AG09319 (cell line): ENCODE measurements at regions not wholly inside any gene's neighbourhood (a gene's known extent, or its start where the extent isn't known, plus 50 kb on each side); places are given as distances from the start of the nearest gene placed in this dataset.

Experiments used
- DNase-seq: peaks from one replicate; pipeline ENCODE4 v3.0.0-alpha.2; 2010; ENCODE audit warnings: low read depth; ENCODE audit errors: extremely low read depth
- TF ChIP-seq, protein P1 (sequence below): IDR thresholded peaks from 2 replicates; pipeline ENCODE4 v1.5.1; 2011; ENCODE audit warnings: low read depth, mild to moderate bottlenecking, inconsistent platforms, low read length, moderate library complexity

GRCh38 chr15:77821959-77822256 is 189.2 kb upstream of the LINGO1 start:
- no peak for DNase-seq
- TF ChIP-seq, protein P1, sequence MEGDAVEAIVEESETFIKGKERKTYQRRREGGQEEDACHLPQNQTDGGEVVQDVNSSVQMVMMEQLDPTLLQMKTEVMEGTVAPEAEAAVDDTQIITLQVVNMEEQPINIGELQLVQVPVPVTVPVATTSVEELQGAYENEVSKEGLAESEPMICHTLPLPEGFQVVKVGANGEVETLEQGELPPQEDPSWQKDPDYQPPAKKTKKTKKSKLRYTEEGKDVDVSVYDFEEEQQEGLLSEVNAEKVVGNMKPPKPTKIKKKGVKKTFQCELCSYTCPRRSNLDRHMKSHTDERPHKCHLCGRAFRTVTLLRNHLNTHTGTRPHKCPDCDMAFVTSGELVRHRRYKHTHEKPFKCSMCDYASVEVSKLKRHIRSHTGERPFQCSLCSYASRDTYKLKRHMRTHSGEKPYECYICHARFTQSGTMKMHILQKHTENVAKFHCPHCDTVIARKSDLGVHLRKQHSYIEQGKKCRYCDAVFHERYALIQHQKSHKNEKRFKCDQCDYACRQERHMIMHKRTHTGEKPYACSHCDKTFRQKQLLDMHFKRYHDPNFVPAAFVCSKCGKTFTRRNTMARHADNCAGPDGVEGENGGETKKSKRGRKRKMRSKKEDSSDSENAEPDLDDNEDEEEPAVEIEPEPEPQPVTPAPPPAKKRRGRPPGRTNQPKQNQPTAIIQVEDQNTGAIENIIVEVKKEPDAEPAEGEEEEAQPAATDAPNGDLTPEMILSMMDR, result no peak

GRCh38 chr15:77821188-77821958 is 188.7 kb upstream of the LINGO1 start:
- DNase-seq, result peak; percentile 12
- TF ChIP-seq, protein P1, result peak; percentile 85

GRCh38 chr15:77819851-77820728 is 187.4 kb upstream of the LINGO1 start:
- TF ChIP-seq, protein P1, result peak; percentile 6
- no peak for DNase-seq

DNA sequence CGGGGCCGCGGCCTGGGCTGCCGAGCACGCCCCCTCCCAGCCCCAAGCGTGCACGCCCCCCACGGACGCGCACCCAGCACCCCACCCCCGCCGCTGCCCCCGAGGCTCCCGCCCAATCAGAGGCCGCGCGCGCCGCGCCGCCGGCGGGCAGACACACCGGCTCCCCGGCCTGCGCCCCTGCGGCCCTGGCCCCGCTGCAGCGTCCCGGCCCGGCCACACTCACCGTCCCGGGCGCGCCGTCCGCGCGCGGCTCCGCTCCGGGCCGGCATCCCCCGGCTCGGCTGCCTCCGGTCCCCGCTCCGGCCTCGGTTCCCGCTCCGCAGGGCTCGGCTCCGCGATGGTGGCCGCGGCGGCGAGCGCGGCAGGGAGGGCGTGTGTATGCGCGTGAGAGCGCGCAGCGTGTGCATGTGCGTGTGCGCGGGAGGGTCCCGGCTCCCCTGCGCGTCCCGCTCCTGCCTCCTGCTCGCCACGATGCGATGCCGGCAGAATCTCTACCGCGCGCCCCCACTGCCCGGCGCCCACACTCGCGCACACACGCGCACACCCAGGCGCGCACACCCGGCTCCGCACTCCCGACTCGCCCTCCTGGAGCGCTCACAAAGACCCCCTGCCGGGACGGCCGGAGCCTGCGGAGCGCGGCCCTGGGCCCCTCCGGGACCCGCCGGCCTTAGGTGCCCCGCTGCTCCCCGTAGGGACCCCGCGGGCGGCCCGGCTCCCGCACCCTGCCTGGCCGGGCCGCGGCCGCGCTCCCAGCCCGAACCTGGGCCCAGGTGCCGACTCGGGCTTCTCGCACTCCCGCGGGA is 186.5 kb upstream of the LINGO1 start:
- TF ChIP-seq, protein P1, result no peak
- DNase-seq, result no peak

DNA sequence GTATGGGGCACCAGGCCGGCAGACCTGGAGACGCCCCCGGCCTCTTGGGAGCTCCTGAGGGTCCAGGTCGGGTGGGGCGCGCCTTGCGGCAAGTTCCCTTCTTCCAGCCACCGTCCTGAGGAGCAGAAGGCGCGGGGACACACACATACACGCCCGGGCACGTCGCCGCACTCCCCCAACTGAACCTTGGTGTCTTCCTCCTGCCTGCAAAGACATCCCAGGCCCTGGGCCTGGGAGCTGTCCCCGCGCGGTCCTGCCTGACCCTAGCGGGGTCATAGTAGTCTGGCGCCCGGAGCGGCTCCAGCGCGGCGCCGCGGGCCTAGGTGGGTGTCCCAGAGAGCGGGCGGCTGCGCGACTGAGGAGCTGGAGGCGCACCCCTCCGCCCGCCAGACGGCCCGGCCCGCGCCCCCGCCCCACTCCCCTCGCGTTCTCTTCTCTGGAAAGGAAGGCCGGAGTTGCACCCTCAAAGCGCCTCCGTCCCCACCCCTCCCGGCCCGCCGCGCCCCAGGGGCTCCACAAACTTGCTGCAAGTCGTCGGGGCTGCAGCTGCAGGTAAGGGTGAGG is 185.9 kb upstream of the LINGO1 start:
- TF ChIP-seq, protein P1, result no peak
- no peak for DNase-seq

DNA sequence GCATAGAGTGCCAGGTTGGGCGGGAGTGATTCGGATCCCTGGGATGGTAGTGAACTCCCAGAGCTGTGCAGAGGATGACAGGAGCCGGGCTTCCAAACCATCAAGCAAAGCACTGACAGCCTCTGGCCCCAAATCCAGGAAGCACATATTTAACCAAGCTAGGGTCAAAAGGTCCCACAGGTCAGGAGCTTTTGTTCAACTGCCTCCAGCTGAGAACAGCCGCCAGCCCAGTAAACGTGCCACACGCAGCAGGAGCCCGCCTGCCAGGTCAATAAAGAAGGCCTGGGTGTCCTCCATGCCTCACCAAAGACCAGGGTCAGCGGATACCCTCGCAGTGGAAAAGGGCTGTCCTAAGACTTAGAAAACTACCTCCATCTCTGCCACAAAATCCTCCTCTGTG is 184.7 kb upstream of the LINGO1 start:
- TF ChIP-seq, protein P1, result no peak
- no peak for DNase-seq
